IMR-90 (cell line): ENCODE measurements at regions not wholly inside any gene's neighbourhood (a gene's known extent, or its start where the extent isn't known, plus 50 kb on each side); places are given as distances from the start of the nearest gene placed in this dataset.
"Not testable (repeated sequence)": the region's sequence is repeated elsewhere in the genome, so short reads cannot be mapped to it uniquely, and the experiment has no call there.

Experiments
- ATAC-seq: fragments of 200-7000 bp; cut with Tn5 transposase; 2 replicates; pipeline ENCODE4 v1.9.1; 2020; ENCODE audit warnings: low read depth, mild to moderate bottlenecking, moderate library complexity
- BruUV-seq: library from RNA; stranded (reverse); fragments of 400-500 nt; replicated peaks from 2 replicates; lab custom pipeline; 2021; lab: Mats Ljungman, UMichigan
- CTCF ChIA-PET: fragments of 300-600 bp; formaldehyde crosslinking; extraction: SDS; loops from one replicate; lab custom pipeline; 2021; ENCODE audit warnings: antibody characterized with exemption; lab: Yijun Ruan, JAX
- POLR2A ChIA-PET: fragments of 300-600 bp; sonication (Branson Sonifier 250); formaldehyde crosslinking; loops from one replicate; lab custom pipeline; 2022; ENCODE audit warnings: antibody characterized with exemption; ENCODE audit not compliant: unreplicated experiment; lab: Charles Lee
- DNase-seq: peaks from one replicate; pipeline ENCODE4 v3.0.0; 2013
- H2AFZ ChIP-seq: replicated peaks from 2 replicates; pipeline ENCODE3; 2013; ENCODE audit warnings: low read length, mild to moderate bottlenecking; ENCODE audit not compliant: poor library complexity
- H2AK5ac ChIP-seq: 2 replicates; pipeline ENCODE4 v1.6.1; 2013; ENCODE audit warnings: low read depth, low read length, inconsistent platforms
- H2AK9ac ChIP-seq: replicated peaks from 2 replicates; pipeline ENCODE3; 2013; ENCODE audit warnings: mild to moderate bottlenecking, low read depth, low read length, moderate library complexity; ENCODE audit not compliant: poor library complexity
- H2BK120ac ChIP-seq: 2 replicates; pipeline ENCODE4 v1.6.1; 2013; ENCODE audit warnings: low read depth, low read length, inconsistent platforms
- H2BK15ac ChIP-seq: 3 replicates; pipeline ENCODE4 v1.6.1; 2013; ENCODE audit warnings: low read depth, low read length, inconsistent platforms
- H2BK20ac ChIP-seq: 2 replicates; pipeline ENCODE4 v1.6.1; 2013; ENCODE audit warnings: low read depth, mild to moderate bottlenecking, inconsistent platforms, low read length, moderate library complexity
- H2BK5ac ChIP-seq: 2 replicates; pipeline ENCODE4 v1.6.1; 2013; ENCODE audit warnings: mild to moderate bottlenecking, low read depth, low read length, inconsistent platforms; ENCODE audit not compliant: poor library complexity, severe bottlenecking
- H3K14ac ChIP-seq: replicated peaks from 2 replicates; pipeline ENCODE4 v1.6.1; 2013; ENCODE audit warnings: low read depth, low read length, inconsistent platforms
- H3K18ac ChIP-seq: 2 replicates; pipeline ENCODE4 v1.6.1; 2013; ENCODE audit warnings: low read depth, low read length, control low read depth
- H3K23ac ChIP-seq: 2 replicates; pipeline ENCODE4 v1.6.1; 2013; ENCODE audit warnings: low read depth, low read length, inconsistent platforms
- H3K27ac ChIP-seq: 2 replicates; pipeline ENCODE4 v1.5.1; 2013; ENCODE audit warnings: mild to moderate bottlenecking, control low read depth, low read length; ENCODE audit not compliant: insufficient read depth
- H3K27me3 ChIP-seq: 2 replicates; pipeline ENCODE4 v1.6.1; 2013; ENCODE audit warnings: low read length; ENCODE audit not compliant: control insufficient read depth, insufficient read depth
- H3K36me3 ChIP-seq: 2 replicates; pipeline ENCODE4 v1.6.1; 2013; ENCODE audit warnings: low read length, mixed read lengths; ENCODE audit not compliant: control insufficient read depth, insufficient read depth
- H3K4ac ChIP-seq: 2 replicates; pipeline ENCODE4 v1.6.1; 2013; ENCODE audit warnings: low read depth, low read length, inconsistent platforms
- H3K4me1 ChIP-seq: 2 replicates; pipeline ENCODE4 v1.6.1; 2013; ENCODE audit warnings: low read length, mixed read lengths; ENCODE audit not compliant: control insufficient read depth, insufficient read depth
- H3K4me2 ChIP-seq: 2 replicates; pipeline ENCODE4 v1.6.1; 2013; ENCODE audit warnings: low read depth, mild to moderate bottlenecking, control low read depth, low read length, moderate library complexity
- H3K4me3 ChIP-seq: 2 replicates; pipeline ENCODE4 v1.5.1; 2013; ENCODE audit warnings: low read depth, mild to moderate bottlenecking, control low read depth, low read length, moderate library complexity; ENCODE audit not compliant: insufficient read depth
- H3K56ac ChIP-seq: 2 replicates; pipeline ENCODE4 v1.6.1; 2013; ENCODE audit warnings: low read length, inconsistent platforms; ENCODE audit not compliant: insufficient read depth; ENCODE audit errors: extremely low read depth
- H3K79me1 ChIP-seq, 2 experiments: 2 replicates each; pipeline ENCODE4 v1.6.1; 2013; ENCODE audit warnings: low read length in 2 of 2, inconsistent platforms in 1 of 2, low read depth in 1 of 2
- H3K9ac ChIP-seq: 2 replicates; pipeline ENCODE4 v1.6.1; 2013; ENCODE audit warnings: low read depth, low read length, control low read depth
- H3K9me1 ChIP-seq: 2 replicates; pipeline ENCODE4 v1.6.1; 2013; ENCODE audit warnings: low read length, inconsistent platforms; ENCODE audit not compliant: insufficient read depth
- H3K9me3 ChIP-seq: 2 replicates; pipeline ENCODE4 v1.6.1; 2013; ENCODE audit warnings: low read length; ENCODE audit not compliant: control insufficient read depth, insufficient read depth
- H4K20me1 ChIP-seq: 2 replicates; pipeline ENCODE4 v1.6.1; 2013; ENCODE audit warnings: low read length, inconsistent platforms; ENCODE audit not compliant: insufficient read depth
- H4K5ac ChIP-seq: 2 replicates; pipeline ENCODE4 v1.6.1; 2013; ENCODE audit warnings: mild to moderate bottlenecking, low read depth, low read length, control low read depth
- H4K8ac ChIP-seq, 2 experiments: 2 replicates each; pipeline ENCODE4 v1.6.1; 2013; ENCODE audit warnings: low read depth in 2 of 2, low read length in 2 of 2, control low read depth in 1 of 2, inconsistent platforms in 1 of 2
- H4K91ac ChIP-seq: 2 replicates; pipeline ENCODE4 v1.6.1; 2013; ENCODE audit warnings: low read depth, low read length, inconsistent platforms; ENCODE audit not compliant: insufficient read depth
- WGBS, 2 experiments: methylation state at CpG; one replicate each; pipeline versions ENCODE4 v1.1.5 to v1.1.7; 2013; ENCODE audit warnings: missing lambda C conversion rate in 2 of 2; ENCODE audit not compliant: insufficient read length in 1 of 2; ENCODE audit errors: extremely low coverage in 2 of 2; 5-methylcytosine and 5-hydroxymethylcytosine counted together
- dilution Hi-C: fragments of 300-500 bp; cut with HindIII; formaldehyde crosslinking; loops from one replicate; pipeline ENCODE4 v1.14.3; 2018; ENCODE audit warnings: low sequenced_read_pairs; ENCODE audit not compliant: unreplicated experiment
- in situ Hi-C: fragments of 300-500 bp; cut with MboI; formaldehyde crosslinking; loops from 3 replicates; pipeline ENCODE4 v1.14.3; 2019; ENCODE audit warnings: low sequenced_read_pairs, inconsistent platforms, mixed read lengths
- intact Hi-C: fragments of 100-400 bp; cut with micrococcal nuclease; formaldehyde crosslinking; loops from 2 replicates; pipeline ENCODE4 v1.10.0; 2022

DNA sequence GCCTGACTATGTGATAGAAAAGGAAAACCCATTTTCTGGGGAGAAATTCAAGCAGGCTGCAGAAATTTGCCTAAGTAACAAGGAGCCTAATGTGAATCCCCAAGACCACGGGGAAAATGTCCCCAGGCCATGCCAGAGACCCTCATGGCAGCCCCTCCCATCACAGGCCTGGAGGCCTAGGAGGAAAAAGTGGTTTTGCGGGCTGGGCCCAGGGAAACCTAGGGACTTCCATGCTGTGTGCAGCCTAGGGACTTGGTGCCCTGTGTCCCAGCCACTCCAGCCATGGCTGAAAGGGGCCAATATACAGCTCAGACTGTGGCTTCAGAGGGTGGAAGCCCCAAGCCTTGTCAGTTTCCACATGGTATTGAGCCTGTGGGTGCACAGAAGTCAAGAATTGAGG is 79.7 kb upstream of the NDN start:
- H2BK5ac ChIP-seq, H4K8ac ChIP-seq, H3K4me2 ChIP-seq, H2BK120ac ChIP-seq, H3K79me1 ChIP-seq, CTCF ChIA-PET, ATAC-seq, H3K14ac ChIP-seq, BruUV-seq, intact Hi-C loops, in situ Hi-C loops, H4K20me1 ChIP-seq, H2AK9ac ChIP-seq, H2BK15ac ChIP-seq, H3K18ac ChIP-seq, H3K9ac ChIP-seq, H3K4me1 ChIP-seq, H3K36me3 ChIP-seq, H2AK5ac ChIP-seq, POLR2A ChIA-PET, H3K56ac ChIP-seq, H3K4me3 ChIP-seq, H3K27ac ChIP-seq, DNase-seq, dilution Hi-C loops, H4K91ac ChIP-seq, H3K23ac ChIP-seq, H3K27me3 ChIP-seq, H2AFZ ChIP-seq, H3K9me1 ChIP-seq, H4K5ac ChIP-seq, H2BK20ac ChIP-seq, H3K4ac ChIP-seq: not testable (repeated sequence)
- H3K9me3 ChIP-seq = peaks cover 12% of the 10 kb centered on the region
- no CpG with 5 or more reads among the region's 2 CpGs for WGBS, 2 experiments
